HepG2 (cell line): ENCODE measurements at regions not wholly inside any gene's neighbourhood (a gene's known extent, or its start where the extent isn't known, plus 50 kb on each side); places are given as distances from the start of the nearest gene placed in this dataset.

Experiments
- EP300 ChIP-seq, 3 experiments: sonication (generic) in 1 of 3; formaldehyde crosslinking in 1 of 3; IDR thresholded peaks; 2 replicates each; pipeline versions ENCODE4 v1.5.1 to v1.6.1; 2011 to 2020; ENCODE audit warnings: low read depth in 2 of 3, low read length in 2 of 3, borderline replicate concordance in 1 of 3, improper control_type of control experiment in 1 of 3, mild to moderate bottlenecking in 1 of 3, missing genetic modification reagents in 1 of 3, moderate library complexity in 1 of 3
- GABPA ChIP-seq, 2 experiments: IDR thresholded peaks; 2 replicates each; pipeline ENCODE4 v1.6.1; 2011 to 2016; ENCODE audit warnings: low read depth in 2 of 2, low read length in 1 of 2, missing biosample characterization in 1 of 2, missing genetic modification characterization in 1 of 2
- MYNN ChIP-seq: sonication (generic); formaldehyde crosslinking; IDR thresholded peaks from 2 replicates; pipeline ENCODE4 v1.4.0; 2020; ENCODE audit warnings: mild to moderate bottlenecking, low read depth, missing genetic modification reagents
- NRL ChIP-seq: sonication (generic); formaldehyde crosslinking; IDR thresholded peaks from 2 replicates; pipeline ENCODE4 v1.5.0; 2020; ENCODE audit warnings: missing genetic modification reagents, mild to moderate bottlenecking, moderate library complexity, borderline replicate concordance
- POLR2A ChIP-seq, 2 experiments: IDR thresholded peaks; 2 replicates each; pipeline ENCODE4 v1.6.1; 2011; ENCODE audit warnings: low read depth in 2 of 2, low read length in 2 of 2, mild to moderate bottlenecking in 1 of 2, moderate library complexity in 1 of 2; ENCODE audit not compliant: insufficient read depth in 1 of 2
- TF ChIP-seq, protein P1 (sequence below): sonication (generic); formaldehyde crosslinking; IDR thresholded peaks from 2 replicates; pipeline ENCODE4 v1.9.0; 2021; ENCODE audit warnings: missing genetic modification reagents, borderline replicate concordance
- TF ChIP-seq, protein P2 (sequence below): sonication (generic); formaldehyde crosslinking; IDR thresholded peaks from 2 replicates; pipeline ENCODE4 v1.5.0; 2020; ENCODE audit warnings: missing genetic modification reagents, mild to moderate bottlenecking, borderline replicate concordance

DNA sequence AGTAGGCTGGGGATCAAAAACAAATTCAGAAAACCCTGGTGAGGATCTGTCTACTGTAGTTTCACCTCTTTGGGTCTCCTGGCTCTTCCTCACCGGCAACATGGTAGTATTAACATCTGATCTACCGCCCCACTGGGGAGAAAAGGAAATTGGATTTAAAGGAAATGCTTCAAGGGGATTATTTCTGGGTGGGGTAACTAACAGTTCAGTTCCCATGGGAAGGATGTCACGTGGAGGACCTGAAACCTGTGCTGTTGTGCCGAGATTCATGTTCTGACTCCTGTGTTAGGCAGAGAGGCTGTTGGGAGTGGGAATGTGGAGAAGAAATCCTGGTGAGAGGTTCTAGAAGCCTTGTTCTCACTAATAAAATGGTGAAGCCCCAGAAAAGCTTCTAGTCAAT, 254.4 kb downstream of the BCOR start:
- TF ChIP-seq, protein P1, sequence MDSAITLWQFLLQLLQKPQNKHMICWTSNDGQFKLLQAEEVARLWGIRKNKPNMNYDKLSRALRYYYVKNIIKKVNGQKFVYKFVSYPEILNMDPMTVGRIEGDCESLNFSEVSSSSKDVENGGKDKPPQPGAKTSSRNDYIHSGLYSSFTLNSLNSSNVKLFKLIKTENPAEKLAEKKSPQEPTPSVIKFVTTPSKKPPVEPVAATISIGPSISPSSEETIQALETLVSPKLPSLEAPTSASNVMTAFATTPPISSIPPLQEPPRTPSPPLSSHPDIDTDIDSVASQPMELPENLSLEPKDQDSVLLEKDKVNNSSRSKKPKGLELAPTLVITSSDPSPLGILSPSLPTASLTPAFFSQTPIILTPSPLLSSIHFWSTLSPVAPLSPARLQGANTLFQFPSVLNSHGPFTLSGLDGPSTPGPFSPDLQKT (CRISPR knock-in tag) = no peak
- TF ChIP-seq MYNN (CRISPR knock-in tag) (no peak), EP300 (IDR thresholded peaks at IDR 0.05; ENCODE audit: low read depth in 2 of 2, low read length in 2 of 2) (no peak), EP300 (CRISPR knock-in tag; IDR thresholded peaks at IDR 0.05; ENCODE audit: borderline replicate concordance) (no peak), POLR2A (IDR thresholded peaks at IDR 0.05; ENCODE audit: insufficient read depth in 1 of 2, low read depth in 2 of 2, low read length in 2 of 2) (no peak), GABPA (IDR thresholded peaks at IDR 0.05; ENCODE audit: low read depth, low read length) (no peak), GABPA (CRISPR knock-in tag; IDR thresholded peaks at IDR 0.05; ENCODE audit: low read depth) (no peak), NRL (CRISPR knock-in tag) (no peak)
- TF ChIP-seq, protein P2, sequence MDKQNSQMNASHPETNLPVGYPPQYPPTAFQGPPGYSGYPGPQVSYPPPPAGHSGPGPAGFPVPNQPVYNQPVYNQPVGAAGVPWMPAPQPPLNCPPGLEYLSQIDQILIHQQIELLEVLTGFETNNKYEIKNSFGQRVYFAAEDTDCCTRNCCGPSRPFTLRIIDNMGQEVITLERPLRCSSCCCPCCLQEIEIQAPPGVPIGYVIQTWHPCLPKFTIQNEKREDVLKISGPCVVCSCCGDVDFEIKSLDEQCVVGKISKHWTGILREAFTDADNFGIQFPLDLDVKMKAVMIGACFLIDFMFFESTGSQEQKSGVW (CRISPR knock-in tag) = no peak
